ENCODE measurements at regions not wholly inside any gene's neighbourhood (a gene's known extent, or its start where the extent isn't known, plus 50 kb on each side); places are given as distances from the start of the nearest gene placed in this dataset.
"Not testable (repeated sequence)": the region's sequence is repeated elsewhere in the genome, so short reads cannot be mapped to it uniquely, and the experiment has no call there.

DNA sequence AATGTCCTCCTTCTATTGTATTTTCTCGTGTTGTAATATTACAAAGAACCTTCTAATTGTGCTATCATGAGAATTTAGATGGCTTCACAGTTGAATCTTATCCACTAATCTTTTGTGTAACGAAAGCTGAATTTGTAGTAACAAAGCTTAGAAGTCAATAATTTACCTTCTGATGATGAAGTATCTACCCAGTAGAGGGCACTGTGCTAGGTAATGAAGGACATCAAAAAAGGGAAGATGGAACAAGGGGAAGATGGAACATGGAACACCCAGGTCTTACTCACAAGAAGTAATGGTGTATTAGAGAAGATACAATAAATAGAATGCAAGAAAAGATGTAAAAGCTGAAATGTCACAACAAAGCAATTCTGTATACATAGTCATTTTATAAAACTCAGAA, 131.0 kb upstream of the CCNG1 start:
- no peak for DNase-seq

DNA sequence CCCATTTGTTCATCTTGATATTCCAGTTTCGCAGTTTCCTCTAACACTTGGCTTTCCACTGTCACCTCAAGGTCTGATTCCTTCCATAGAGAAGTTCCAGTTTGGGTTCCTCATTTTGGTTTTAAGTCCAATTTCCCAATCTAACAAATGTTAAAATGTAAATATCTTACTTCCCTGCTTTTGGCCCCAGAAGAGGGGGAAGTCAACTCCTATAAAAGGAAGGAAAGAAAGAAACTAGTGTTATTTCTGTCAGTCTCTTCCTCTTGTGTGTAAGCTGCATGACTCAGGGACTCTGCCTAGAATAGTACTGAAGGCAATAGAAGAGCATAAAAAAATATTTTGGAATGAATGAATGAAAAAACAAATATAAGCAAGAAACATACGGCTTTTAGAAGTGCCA, 127.5 kb upstream of the CCNG1 start:
- no peak for DNase-seq

DNA sequence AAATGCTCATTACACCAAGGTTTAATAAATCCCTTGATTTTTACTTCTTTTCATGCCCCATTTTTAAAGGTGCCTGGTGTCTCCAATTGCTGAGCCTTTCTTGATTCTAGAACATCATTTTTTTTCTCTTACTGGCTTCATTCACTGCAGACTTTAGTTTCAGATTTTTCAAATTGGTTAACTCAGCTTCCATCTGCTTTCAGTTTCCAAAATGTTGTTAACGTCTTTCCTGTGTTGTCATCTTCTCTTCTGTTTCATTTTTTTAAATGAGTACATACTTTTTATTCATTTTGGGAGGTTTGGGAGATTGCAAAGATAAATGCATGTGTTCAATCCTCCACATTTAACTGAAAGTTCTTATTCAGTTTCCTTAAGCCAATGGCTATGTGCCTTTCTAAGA, 126.4 kb upstream of the CCNG1 start:
- no peak for DNase-seq

DNA sequence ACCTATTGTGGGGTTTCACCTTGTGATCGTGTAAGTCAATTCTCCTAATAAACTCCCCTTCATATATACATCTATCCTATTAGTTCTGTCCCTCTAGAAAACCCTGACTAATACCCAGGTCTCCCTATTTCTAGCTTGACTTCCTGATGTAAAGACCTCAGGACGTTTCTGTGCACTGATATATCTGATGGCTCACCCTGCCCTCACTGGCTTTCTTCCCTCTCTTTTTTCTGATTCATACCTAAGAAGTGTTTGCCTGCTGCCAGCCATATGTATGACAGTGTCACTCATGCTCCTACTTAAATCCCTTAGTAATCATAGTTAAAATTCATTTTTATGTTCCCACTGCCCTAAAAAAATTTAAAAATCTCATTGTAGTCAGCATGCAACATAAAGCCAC, 124.8 kb upstream of the CCNG1 start:
- DNase-seq, result no peak

DNA sequence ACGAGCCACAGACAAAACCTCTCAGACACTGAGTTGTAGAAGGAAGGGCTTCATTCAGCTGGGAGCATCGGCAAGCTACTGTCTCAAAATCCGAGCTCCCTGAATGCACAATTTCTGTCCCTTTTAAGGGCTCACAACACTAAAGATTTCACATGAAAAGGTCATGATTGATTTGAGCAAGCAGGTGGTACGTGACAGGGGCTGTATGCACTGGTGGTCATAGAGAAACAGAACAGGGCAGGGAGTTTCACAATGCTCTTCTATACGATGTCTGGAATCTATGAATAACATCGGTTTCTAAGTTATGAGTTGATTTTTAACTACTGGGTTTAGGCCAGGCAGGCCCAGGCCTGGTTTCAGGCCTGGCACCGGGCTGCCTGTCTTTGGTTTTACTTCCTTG, 124.3 kb upstream of the CCNG1 start:
- not testable (repeated sequence) for DNase-seq

DNA sequence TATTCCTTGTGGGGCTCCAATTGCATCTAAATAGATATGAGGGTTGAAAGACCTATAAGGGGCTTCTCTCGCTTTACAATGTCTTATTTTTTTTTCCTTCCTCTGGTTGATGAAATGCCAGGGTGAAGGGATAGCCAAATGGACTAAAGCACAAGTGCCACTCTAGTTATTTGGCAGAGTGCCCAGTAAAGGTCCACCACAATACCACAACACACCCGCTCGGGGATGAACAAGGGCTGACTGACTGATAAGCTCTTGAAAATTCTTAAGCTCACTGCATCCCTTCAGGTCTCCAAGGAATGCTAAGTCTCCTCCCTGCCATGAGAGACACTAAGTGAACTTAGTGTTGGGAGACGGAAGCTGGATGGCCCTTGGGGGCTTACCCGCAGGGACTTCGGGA, 121.0 kb upstream of the CCNG1 start:
- DNase-seq, result not testable (repeated sequence)

DNA sequence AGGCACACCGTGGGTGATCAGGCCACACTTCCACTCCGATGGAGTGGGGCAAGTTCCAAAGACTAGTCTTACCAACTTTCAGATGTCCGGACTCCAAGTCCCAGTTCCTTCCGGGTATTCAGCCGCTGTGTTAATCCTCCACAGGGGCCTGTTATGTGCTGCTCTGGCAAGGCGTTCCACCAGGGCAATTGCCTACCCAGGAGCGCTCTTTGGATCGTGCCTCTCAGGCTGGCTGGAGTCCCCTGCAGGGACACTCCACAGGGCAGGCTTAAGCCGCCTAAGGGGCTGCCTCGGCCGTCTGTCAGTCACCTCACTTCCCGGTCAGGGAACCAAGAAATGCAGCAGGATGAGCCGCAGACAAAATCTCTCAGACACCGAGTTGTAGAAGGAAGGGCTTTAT, 118.7 kb upstream of the CCNG1 start:
- DNase-seq, result no peak

DNA sequence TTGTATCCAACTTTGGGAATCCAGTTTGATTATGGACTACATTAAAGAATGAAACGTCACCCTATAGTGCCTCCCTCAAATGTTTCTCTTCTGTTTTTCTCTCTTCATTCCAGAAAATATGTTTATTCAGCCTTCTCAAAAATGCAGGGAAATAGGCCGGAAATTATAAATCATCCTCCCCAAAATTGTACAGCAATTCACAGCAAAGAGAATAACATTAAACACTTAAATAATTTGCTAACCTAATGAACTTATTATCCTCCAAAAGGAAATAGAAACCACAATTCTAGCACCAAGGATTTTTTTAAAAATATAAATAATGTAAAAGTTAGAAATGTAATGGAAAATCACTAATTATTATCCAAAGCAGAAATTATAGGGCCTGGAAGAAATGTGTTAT, 115.9 kb upstream of the CCNG1 start:
- no peak for DNase-seq

DNA sequence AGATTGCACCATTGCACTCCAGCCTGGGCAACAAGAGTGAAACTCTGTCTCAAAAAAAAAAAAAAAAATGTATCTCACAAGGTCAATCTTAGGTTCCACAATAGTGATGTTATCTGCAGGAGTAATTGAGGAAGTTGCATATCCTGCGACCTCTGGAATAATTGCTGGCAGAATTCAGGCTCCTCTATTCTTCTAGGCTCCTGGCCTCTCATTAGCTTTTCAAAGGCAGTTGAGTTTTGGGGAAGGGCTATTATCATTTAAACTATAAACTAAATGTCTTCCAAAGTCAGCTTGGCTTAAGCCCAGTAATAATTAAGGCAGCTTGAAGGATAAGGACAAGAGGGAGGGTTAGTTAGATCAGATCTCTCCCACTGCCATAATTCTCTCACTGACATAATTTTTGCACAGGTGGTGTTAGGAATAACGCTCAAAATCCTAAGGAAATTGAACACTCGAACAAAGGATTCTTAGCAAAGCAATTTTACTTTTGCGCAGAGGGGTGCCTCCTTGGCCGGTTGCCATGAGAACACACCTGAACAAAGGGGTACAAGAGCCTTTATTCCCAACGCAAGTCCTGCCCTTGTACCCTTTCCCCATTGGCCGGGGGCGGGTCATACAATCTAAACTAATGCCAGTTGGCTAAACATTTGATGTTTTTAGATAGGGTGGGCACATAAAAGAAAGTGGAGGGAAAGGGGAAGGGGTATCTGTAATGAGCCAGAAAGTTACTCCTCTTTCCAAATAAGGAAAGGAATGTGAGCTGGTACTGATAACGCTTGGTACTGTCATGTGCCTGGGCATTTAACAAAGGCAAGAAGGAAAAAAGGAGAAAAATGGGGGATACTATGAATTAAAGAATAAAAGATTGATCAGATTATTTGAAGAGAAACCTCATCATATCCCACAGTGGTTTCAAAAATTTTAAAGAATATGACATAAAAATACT, 106.4 kb upstream of the CCNG1 start:
- DNase-seq, result no peak

DNA sequence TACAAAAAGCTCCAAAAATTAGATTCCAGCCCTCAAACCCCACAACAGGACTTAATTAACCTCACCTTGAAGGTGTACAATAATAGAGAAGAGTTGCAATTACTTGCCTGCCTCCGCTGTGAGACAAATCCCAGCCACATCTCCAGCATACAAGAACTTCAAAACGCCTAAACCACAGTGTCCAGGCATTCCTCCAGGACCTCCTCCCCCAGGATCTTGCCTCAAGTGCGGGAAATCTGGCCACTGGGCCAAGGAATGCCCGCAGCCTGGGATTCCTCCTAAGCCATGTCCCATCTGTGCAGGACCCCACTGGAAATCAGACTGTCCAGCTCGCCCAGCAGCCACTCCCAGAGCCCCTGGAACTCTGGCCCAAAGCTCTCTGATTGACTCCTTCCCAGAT, 101.3 kb upstream of the CCNG1 start:
- not testable (repeated sequence) for DNase-seq

DNA sequence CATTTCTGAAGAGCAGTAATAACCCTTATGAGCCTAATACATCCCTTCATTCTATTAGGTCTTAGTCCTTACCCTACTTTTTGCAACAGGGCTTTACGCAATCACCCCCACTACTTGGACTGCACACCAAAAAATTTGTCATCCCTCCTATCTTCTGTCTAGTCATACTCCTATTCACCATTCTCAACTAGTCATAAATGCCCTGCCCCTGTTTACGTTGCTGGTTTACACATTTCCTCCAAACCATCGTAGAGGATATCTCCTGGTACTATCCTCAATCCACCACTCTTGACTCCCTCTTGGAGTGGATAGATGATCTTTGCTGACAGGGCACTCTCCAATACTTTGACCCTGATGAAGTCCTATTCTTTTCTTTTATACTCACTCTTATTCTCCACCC, 98.2 kb upstream of the CCNG1 start:
- no peak for DNase-seq

DNA sequence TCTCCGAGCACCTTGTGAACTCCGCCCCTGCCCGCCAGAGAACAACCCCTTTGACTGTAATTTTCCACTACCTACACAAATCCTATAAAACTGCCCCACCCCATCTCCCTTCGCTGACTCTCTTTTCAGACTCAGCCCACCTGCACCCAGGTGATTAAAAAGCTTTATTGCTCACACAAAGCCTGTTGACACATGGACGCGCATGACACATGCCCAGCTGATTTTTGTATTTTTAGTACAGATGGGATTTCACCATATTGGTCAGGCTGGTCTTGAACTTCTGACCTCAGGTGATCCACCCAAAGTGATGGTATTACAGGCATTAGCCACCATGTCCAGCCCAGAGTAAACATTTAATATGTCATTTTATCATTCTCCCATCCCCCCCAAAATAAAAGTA, 97.0 kb upstream of the CCNG1 start:
- not testable (repeated sequence) for DNase-seq

DNA sequence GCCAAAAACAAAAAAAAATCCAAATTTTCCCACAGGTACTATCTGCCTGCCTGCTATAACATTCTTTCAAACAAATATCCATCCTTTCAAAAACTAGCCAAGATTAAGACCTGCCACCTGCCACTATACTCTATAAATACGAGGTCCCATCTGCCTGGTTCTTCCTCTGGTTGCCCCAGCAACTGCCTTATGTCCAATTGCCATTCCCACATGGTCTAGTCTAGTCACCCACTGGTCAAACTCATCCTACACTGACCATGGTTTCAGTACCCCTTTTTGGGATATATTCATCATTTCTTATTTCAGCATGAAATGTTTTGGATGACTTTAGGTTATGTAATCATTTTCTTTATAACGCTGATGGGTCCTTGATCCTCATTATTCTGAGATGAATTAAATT, 95.1 kb upstream of the CCNG1 start:
- no peak for DNase-seq

DNA sequence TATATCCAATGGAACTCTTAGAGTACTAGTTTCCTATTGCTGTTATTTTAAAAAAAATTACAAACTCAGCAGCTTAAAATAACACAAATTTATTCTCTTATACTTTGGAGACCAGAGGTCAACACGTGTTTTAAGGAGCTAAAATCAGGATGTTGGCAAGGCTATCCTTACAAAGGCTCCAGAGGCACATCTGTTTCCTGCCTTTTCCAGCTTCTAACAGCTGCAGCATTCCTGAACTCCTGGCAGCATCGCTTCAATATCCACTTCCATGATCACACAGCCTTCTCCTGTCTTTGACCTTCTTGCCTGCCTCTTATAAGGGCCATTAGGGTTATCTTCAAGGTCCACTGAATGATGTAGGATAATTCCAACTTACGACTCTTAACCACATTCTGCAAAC, 92.2 kb upstream of the CCNG1 start:
- DNase-seq, result no peak

DNA sequence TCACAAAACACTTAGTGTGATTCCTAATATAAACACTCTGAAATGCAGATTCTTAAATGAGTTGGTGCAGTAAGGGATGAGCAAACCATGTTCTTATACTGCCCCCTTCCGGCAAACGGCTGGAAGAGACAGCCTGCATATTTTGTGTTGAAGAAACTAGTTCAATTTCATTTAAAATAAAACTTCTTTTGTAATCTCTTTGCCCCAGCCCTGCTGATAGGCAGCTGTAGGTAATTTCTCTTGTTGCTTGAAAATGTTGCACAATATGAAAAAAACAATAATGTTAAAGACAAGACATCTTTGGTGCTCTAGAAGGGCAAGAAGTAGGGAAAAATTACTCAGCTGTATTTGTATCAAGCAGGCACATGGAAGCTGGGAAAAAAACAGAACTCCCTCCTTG, 89.7 kb upstream of the CCNG1 start:
- peak; percentile 61 for DNase-seq

DNA sequence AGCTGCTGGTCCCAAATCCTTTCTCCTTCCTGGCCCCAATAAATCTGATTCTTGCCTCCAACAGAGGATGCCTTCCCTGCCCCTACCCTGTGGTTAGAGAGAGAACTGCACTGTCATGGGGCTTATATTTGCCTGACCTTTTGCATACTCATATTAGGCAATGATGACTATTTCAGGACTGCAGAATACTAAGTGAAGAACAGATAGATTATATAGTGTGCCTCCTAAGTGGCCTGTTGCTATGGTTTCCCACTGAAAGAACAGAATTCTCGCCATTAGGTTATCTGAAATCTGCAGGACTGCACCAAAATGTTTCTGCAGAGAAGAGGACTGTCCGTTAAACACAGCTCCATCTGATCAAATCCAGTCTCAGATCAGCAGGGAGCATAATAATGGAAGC, 87.3 kb upstream of the CCNG1 start:
- DNase-seq, result no peak

DNA sequence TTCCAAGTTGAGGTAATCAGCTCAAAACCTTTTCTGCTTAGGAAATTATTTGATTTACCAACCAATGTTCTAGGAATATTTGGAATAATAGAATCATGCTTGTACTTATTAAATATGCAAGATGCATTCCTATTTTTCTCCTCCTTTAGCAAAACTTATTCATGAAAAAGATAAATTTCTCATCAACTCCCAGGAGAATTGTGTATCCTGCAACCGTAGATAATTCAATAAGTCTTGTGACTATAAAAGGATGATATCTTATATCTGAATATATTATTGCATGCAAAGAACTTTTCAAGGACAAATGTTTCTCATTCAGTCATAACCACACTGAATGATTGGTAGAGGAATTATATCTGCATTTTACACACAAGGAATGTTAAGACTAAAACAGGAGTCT, 84.9 kb upstream of the CCNG1 start:
- DNase-seq, result no peak

DNA sequence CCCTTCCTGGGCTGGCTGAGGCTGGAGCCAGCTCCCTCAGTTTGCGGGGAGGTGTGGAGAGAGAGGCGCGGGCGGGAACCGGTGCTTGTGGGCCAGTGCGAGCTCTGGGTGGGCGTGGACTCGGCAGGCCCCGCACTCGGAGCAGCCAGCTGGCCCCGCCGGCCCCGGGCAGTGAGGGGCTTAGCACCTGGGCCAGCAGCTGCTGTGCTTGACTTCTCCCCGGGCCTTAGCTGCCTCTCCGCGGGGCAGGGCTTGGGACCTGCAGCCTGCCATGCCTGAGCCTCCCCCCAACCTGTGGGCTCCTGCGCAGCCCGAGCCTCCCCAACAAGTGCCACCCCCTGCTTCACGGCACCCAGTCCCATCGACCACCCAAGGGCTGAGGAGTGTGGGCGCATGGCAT, 81.6 kb upstream of the CCNG1 start:
- not testable (repeated sequence) for DNase-seq

DNA sequence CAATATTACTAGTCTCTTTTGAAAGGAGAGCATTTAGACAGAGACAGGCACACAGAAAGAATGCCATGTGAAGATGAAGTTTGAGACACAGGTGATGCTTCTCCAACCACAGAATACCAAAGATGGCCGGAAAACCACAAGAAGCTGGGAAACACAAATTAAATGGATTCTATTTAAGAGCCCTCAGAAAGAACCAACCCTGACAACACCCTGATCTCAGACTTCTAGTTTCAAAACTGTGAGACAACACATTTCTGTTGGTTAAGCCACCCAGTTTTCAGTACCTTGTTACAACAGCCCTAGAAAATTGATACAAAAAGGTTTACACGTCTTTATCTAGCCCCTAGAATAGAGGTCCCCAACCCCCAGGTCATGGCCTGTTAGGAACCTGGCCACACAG, 79.8 kb upstream of the CCNG1 start:
- no peak for DNase-seq

DNA sequence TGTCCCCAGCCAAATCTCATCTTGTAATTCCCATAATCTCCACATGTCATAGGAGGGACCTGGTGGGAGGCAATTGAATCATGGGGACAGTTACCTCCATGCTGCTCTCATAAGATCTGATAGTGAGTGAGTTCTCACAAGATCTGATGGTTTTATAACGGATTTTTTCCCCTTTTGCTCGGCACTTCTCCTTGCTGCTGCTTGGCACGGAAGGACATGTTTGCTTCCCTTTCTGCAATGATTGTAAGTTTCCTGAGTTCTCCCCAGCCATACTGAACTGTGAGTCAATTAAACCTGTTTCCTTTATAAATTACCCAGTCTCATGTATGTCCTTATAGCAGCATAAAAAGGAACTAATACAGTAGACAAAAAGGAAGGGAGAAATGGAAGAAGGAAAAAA, 76.7 kb upstream of the CCNG1 start:
- DNase-seq, result no peak

DNA sequence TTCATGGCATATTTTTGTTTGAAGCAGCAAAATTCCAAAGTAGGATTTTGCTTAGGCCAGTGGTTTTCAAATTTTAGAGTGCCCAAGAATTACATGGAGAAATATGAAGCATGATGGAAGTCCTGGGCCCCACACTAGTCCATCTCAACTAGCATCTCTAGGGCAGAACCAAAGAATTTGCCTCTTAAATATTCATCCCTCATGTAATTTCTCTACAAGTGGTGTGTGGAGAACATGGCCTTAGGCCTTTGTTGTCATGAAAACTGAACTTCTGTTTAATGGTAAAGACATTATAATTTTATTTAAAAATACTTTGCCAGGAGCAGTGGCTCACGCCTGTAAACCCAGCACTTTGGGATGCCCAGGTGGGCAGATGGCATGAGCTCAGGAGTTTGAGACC, 75.9 kb upstream of the CCNG1 start:
- no peak for DNase-seq

DNA sequence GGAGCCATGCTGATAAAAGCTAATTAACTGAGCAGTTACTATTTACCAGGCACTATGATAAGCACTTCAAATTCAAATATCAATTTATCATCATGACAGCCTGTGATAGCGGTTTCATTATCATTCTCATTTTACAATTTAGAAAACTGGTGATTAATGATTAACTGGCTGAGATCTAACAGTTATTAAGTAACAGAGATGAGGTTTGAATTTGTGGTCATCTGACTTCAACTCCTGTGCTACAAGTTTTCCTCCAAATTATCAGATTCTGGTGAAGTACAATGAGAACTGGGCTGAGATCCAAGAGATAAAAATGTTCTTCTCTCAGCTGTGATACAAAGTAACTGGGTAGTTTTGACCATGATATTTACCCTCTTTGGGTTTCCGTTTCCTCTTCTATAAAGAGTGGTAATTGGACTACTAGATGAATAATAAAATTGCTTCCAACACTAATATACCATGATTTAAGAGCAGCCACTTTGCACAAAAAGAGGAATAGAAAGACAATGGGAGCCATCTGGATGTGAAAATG, 74.5 kb upstream of the CCNG1 start:
- no peak for DNase-seq

DNA sequence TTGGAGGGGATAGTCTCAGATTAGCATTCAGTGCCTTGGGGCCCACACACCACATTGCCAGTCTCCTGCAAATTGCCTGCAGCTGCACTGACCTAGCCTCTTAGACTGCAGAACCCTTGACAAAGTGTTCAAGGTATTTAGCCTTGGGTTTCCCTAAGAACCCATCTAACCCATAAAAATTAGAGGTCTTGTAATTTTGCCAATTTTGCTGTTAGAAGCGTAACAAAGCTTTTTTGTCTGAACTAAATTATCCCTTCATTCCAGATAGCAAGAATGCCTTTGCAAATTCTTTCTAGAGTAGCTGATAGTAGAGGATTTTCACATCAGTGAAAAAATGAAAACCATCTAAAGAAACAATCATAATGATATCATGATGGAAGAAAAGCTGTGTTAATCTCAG, 74.0 kb upstream of the CCNG1 start:
- DNase-seq, result no peak

DNA sequence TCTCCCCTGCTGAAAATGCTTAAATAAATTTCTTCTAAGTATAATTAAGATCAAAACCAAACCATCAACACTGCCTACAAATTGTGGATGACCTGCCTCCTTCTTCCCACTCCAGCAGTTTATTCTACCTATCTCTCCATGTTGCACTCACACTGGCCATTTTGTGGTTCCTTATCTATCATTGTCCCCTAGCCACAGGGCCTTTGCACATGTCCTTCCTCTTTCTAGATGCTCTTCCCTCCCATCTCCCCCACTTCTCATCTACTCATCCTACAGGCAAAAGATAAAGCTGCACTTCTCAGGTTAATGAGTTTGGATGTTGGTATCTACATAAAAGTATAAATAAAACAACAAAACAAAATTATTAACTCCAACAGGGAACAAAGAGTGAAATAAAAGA, 70.6 kb upstream of the CCNG1 start:
- DNase-seq, result no peak
